Lower leg skin (tissue), 3 donors: ENCODE measurements at regions not wholly inside any gene's neighbourhood (a gene's known extent, or its start where the extent isn't known, plus 50 kb on each side); places are given as distances from the start of the nearest gene placed in this dataset.

ENCODE experiments used
- POLR2A ChIP-seq, 2 donors: fragments of 450-650 bp; IDR thresholded peaks; one replicate each; pipeline ENCODE4 v1.6.1; 2016 to 2017; ENCODE audit warnings: antibody characterized with exemption in 2 of 2, mild to moderate bottlenecking in 1 of 2, moderate library complexity in 1 of 2
- TF ChIP-seq, protein P1 (sequence below), 3 donors: fragments of 450-650 bp; IDR thresholded peaks; one replicate each; pipeline ENCODE4 v1.5.1; 2016; ENCODE audit warnings: antibody characterized with exemption in 3 of 3, mild to moderate bottlenecking in 3 of 3, moderate library complexity in 2 of 3

DNA sequence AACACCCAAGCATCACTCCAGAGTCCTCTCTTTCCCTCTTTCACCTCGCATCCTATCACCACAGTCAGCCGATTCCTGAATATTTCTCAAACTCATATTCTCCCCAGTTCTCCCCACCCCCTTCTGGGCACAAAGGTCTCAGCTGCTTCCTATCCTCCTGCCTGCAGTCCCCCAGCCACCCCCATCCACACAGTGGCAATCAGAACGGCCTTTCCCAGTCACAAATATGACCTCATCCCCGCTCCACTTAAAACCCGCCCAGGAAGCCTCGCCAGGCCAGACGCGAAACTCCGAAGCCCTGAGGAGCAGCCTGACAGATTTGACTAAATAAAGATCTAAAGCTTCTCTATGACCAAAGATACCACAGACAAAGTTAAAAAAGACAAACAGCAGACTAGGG, 49.9 kb upstream of the LINGO1 start:
- TF ChIP-seq, protein P1, sequence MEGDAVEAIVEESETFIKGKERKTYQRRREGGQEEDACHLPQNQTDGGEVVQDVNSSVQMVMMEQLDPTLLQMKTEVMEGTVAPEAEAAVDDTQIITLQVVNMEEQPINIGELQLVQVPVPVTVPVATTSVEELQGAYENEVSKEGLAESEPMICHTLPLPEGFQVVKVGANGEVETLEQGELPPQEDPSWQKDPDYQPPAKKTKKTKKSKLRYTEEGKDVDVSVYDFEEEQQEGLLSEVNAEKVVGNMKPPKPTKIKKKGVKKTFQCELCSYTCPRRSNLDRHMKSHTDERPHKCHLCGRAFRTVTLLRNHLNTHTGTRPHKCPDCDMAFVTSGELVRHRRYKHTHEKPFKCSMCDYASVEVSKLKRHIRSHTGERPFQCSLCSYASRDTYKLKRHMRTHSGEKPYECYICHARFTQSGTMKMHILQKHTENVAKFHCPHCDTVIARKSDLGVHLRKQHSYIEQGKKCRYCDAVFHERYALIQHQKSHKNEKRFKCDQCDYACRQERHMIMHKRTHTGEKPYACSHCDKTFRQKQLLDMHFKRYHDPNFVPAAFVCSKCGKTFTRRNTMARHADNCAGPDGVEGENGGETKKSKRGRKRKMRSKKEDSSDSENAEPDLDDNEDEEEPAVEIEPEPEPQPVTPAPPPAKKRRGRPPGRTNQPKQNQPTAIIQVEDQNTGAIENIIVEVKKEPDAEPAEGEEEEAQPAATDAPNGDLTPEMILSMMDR (IDR thresholded peaks at IDR 0.05) = no peak
- no peak for TF ChIP-seq POLR2A (IDR thresholded peaks at IDR 0.05)
